ENCODE measurements at regions not wholly inside any gene's neighbourhood (a gene's known extent, or its start where the extent isn't known, plus 50 kb on each side); places are given as distances from the start of the nearest gene placed in this dataset.

GRCh38 chr1:4854367-4854766, 200.0 kb downstream of the AJAP1 start:
- no peak for TF ChIP-seq SP1 (IDR thresholded peaks at IDR 0.05)
- TF ChIP-seq FOXK2 (IDR thresholded peaks at IDR 0.05): no peak

Measured in HEK293T (cell line).